Endometrial microvascular endothelial cells (primary cell): ENCODE measurements at regions not wholly inside any gene's neighbourhood (a gene's known extent, or its start where the extent isn't known, plus 50 kb on each side); places are given as distances from the start of the nearest gene placed in this dataset.

ENCODE experiments used
- in situ Hi-C: cut with HindIII; loops from 2 replicates; pipeline ENCODE4 v1.10.0; 2017; ENCODE audit warnings: low sequenced_read_pairs, low pct_unique_long_range_greater_than_20kb; ENCODE audit errors: inconsistent ontology term

- in situ Hi-C loops: no loop called here
Measured at GRCh38 chr1:163897412-163898155, 575.8 kb downstream of the NUF2 start.

GRCh38 chr1:163906283-163906682 is 584.5 kb downstream of the NUF2 start:
- in situ Hi-C loops: no loop called here

- in situ Hi-C loops: no loop called here
Measured at GRCh38 chr1:163912170-163912884, 590.6 kb downstream of the NUF2 start.

- in situ Hi-C loops: no loop called here
Measured at GRCh38 chr1:163914785-163915413, 593.1 kb downstream of the NUF2 start.

- in situ Hi-C loops: no loop called here
Measured at GRCh38 chr1:163922743-163923201, 601.0 kb downstream of the NUF2 start.

- in situ Hi-C loops: no loop called here
Measured at GRCh38 chr1:163924041-163924440, 602.3 kb downstream of the NUF2 start.

- in situ Hi-C loops: no loop called here
Measured at GRCh38 chr1:163927493-163927892, 605.7 kb downstream of the NUF2 start.

- in situ Hi-C loops: no loop called here
Measured at GRCh38 chr1:163928069-163928468, 606.3 kb downstream of the NUF2 start.

- in situ Hi-C loops: no loop called here
Measured at GRCh38 chr1:163928651-163929050, 606.9 kb downstream of the NUF2 start.

GRCh38 chr1:163932901-163933300 is 611.1 kb downstream of the NUF2 start:
- in situ Hi-C loops: no loop called here

- in situ Hi-C loops: no loop called here
Measured at GRCh38 chr1:163933437-163933836, 611.7 kb downstream of the NUF2 start.

- in situ Hi-C loops: no loop called here
Measured at GRCh38 chr1:163935738-163936374, 614.1 kb downstream of the NUF2 start.

GRCh38 chr1:163959622-163960021 is 599.4 kb upstream of the PBX1 start:
- in situ Hi-C loops: no loop called here

- in situ Hi-C loops: no loop called here
Measured at GRCh38 chr1:163970151-163970550, 588.8 kb upstream of the PBX1 start.

GRCh38 chr1:163970699-163971098 is 588.3 kb upstream of the PBX1 start:
- in situ Hi-C loops: no loop called here

GRCh38 chr1:163973586-163973985 is 585.4 kb upstream of the PBX1 start:
- in situ Hi-C loops: no loop called here

GRCh38 chr1:163974120-163974519 is 584.9 kb upstream of the PBX1 start:
- in situ Hi-C loops: no loop called here

- in situ Hi-C loops: no loop called here
Measured at GRCh38 chr1:163980394-163980793, 578.6 kb upstream of the PBX1 start.

GRCh38 chr1:163981500-163982030 is 577.4 kb upstream of the PBX1 start:
- in situ Hi-C loops: no loop called here
